ENCODE measurements at regions not wholly inside any gene's neighbourhood (a gene's known extent, or its start where the extent isn't known, plus 50 kb on each side); places are given as distances from the start of the nearest gene placed in this dataset.
A peak's percentile ranks its signal among the peaks of the same experiment; 100 is the strongest.

GRCh38 chr6:119483908-119484307 is 134.3 kb upstream of the MAN1A1 start:
- H4K20me1 ChIP-seq (replicated peaks; ENCODE audit: control insufficient read depth, insufficient read depth, low read length) = no peaks in the 10 kb centered on the region
- no peaks in the 10 kb centered on the region for H3K9me3 ChIP-seq (replicated peaks; ENCODE audit: control insufficient read depth, insufficient read depth, low read depth, low read length)
- TF ChIP-seq CBFA2T3 (IDR thresholded peaks at IDR 0.05) = 0 out of 2 replicates have a peak, but pooled peaks have one; percentile 20
- peak in 1 of 2 experiments; percentile 30; a peak in 1 of 4 replicates for TF ChIP-seq RCOR1 (IDR thresholded peaks at IDR 0.05; ENCODE audit: borderline replicate concordance in 1 of 2, low read depth in 2 of 2, low read length in 2 of 2)
- 0 out of 2 replicates have a peak, but pooled peaks have one; percentile 10 for TF ChIP-seq DPF2 (IDR thresholded peaks at IDR 0.05)
- TF ChIP-seq PHB2 (IDR thresholded peaks at IDR 0.05; ENCODE audit: low read depth) = no peak
- peak; percentile 49 for TF ChIP-seq CTBP1 (IDR thresholded peaks at IDR 0.05; ENCODE audit: borderline replicate concordance)
- 0 out of 2 replicates have a peak, but pooled peaks have one; percentile 24 for TF ChIP-seq ESRRA (IDR thresholded peaks at IDR 0.05; ENCODE audit: borderline replicate concordance, low read depth)
- no peak for TF ChIP-seq NR2C2 (CRISPR knock-in tag; IDR thresholded peaks at IDR 0.05)
- peak; percentile 20; the same call in 1 of the 2 replicates for TF ChIP-seq NR2C2 (tag; IDR thresholded peaks at IDR 0.05)
- 0 out of 2 replicates have a peak, but pooled peaks have one; percentile 10 for TF ChIP-seq PKNOX1 (IDR thresholded peaks at IDR 0.05)
- TF ChIP-seq ARID1B (IDR thresholded peaks at IDR 0.05) = peak; percentile 15; the same call in 1 of the 2 replicates
- TF ChIP-seq HDAC3 (IDR thresholded peaks at IDR 0.05; ENCODE audit: borderline replicate concordance, partially characterized antibody) = no peak
- no peak for TF ChIP-seq PBX2 (CRISPR knock-in tag; IDR thresholded peaks at IDR 0.05; ENCODE audit: low read depth)
- 0 out of 2 replicates have a peak, but pooled peaks have one; percentile 8 for TF ChIP-seq PBX2 (tag; conservative IDR thresholded peaks at IDR 0.05; ENCODE audit: low read depth)
- FAIRE-seq (peak; percentile 73), ATAC-seq (no peak; the same call in 2 of the 3 replicates), DNase-seq (ENCODE audit: extremely low read depth in 1 of 4, low spot score in 3 of 4) (peak in 2 of 4 experiments; percentile 16 to 45)
- H3K9me1 ChIP-seq (ENCODE audit: control insufficient read depth, insufficient read depth, low read length) = no peaks in the 10 kb centered on the region
- POLR2A ChIA-PET = interaction anchor here (0.6 to 1.4 kb wide), 2 partner anchors 10 to 20 kb away, joined by 3 to 5 read pairs; no protein-coding TSS in a partner anchor
- no peak overlapping the region for H3K4me3 ChIP-seq
- H3K79me2 ChIP-seq (ENCODE audit: control insufficient read depth, insufficient read depth, low read length) = no peaks in the 10 kb centered on the region
- H3K4me1 ChIP-seq (replicated peaks in 1 of 2; ENCODE audit: control insufficient read depth in 2 of 2, insufficient read depth in 2 of 2, low read length in 2 of 2) = peaks cover 6 to 25% of the 10 kb centered on the region in 2 experiments; a peak in 3 of 5 replicates
- H3K9ac ChIP-seq (ENCODE audit: insufficient read depth in 1 of 2, low read depth in 2 of 2, low read length in 2 of 2) = no peak overlapping the region
- H2AFZ ChIP-seq (ENCODE audit: low read depth, low read length) = no peak overlapping the region
- CTCF ChIA-PET (ENCODE audit: low intra/inter-chr PET ratio) = no interaction called here
- intact Hi-C loops (cut with micrococcal nuclease) (loop anchor here (5.0 kb wide), 1 partner anchor 58 kb away; no protein-coding TSS in a partner anchor), in situ Hi-C loops (cut with MboI) (no loop called here)
- no TSS peak for BruUV-seq (replicated peaks)
- H3K4me2 ChIP-seq (ENCODE audit: insufficient read depth, low read length) = no peak overlapping the region
- no peak overlapping the region for H3K27ac ChIP-seq (ENCODE audit: extremely low read depth, low read depth, low read length)
- no peaks in the 10 kb centered on the region for H3K36me3 ChIP-seq (ENCODE audit: control insufficient read depth, insufficient read depth, low read length)
- H3K27me3 ChIP-seq (ENCODE audit: control insufficient read depth in 2 of 2, insufficient read depth in 2 of 2, low read length in 2 of 2) = no peaks in the 10 kb centered on the region
